Endometrium (tissue), 2 donors: ENCODE measurements at regions not wholly inside any gene's neighbourhood (a gene's known extent, or its start where the extent isn't known, plus 50 kb on each side); places are given as distances from the start of the nearest gene placed in this dataset.
"Not testable (repeated sequence)": the region's sequence is repeated elsewhere in the genome, so short reads cannot be mapped to it uniquely, and the experiment has no call there.

Source experiments
- FAIRE-seq: peaks from 2 replicates; lab custom pipeline; 2012; peaks lifted over from hg19 to GRCh38; lab: Jason Lieb, UNC
- donor health status: control.
- donor health status: control.

DNA sequence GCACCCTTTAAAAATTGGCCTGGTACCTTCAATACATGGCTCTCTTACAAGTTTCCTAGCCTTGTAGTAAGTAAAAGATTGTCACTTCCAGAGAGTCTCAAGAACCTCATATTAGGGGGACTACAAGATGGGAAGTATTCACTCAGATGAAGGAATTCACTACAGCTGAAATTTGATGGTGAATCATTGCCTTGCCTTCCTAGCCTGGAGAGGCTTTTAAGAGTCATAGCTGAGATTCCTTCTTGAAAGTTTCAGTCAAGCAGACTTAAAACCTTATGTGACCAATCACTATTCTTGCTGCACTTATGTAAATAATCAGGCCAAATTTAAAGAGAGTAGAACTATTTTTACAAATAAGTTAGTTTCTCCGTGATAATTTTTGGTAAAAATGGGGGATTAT is 451.6 kb downstream of the TRHDE start:
- no peak for FAIRE-seq

GRCh38 chr12:72729451-72730010 is 457.4 kb downstream of the TRHDE start:
- FAIRE-seq, result no peak

- no peak for FAIRE-seq
Observed at GRCh38 chr12:72734581-72734980, 462.4 kb downstream of the TRHDE start.

DNA sequence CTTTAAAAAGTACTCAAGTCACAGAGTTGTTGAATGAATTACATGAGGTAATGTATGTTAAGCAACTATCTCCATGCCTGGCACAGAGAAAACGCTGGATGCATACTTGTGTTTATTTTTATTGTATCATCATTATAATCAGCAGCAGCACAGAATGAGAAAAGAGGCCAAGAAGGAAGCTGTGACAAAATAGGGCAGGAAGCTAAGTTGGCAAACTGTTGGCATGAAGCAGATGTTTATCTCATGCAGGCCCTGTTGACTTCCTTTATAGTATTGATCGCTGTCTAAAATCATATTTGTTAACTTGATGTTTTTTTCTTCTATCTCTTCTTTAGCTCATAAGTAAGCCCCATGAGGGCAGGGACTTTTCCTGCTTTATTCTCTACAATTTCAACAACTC is 466.6 kb downstream of the TRHDE start:
- no peak for FAIRE-seq

DNA sequence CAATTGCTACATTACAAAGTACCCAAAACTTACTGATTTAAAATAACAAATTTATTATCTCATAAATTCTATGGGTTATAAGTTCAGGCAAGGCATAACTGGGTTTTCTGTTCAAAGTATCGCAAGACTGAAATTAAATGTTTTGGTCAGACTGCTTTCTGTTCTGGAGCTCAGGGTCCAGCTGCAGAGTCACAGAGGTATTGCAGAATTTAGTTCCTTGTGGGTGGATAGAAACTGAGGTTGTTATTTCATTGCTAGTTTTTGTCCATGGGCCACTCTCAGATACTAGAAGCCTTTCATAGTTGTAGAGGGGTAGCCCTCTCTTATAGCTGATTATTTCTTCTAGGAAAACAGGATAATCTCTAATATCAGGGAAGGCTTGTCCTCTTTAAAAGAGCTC is 467.9 kb downstream of the TRHDE start:
- no peak for FAIRE-seq

DNA sequence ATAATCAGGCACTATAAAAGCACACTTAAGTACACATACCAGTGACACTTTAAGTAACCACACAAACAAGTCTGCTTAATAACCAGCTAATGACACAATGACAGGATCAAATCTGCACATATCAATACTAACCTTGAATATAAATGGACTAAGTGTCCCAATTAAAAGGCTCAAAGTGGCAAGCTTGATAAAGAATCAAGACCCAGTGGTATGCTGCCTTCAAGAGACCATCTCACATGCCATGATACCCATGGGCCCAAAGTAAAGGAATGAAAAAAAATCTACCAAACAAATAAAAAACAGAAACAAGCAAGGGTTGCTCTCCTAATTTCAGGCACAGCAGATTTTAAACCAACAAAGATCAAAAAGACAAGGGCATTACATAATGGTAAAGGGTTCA is 470.4 kb downstream of the TRHDE start:
- FAIRE-seq, result no peak

- no peak for FAIRE-seq
Observed at GRCh38 chr12:72746048-72746447, 473.9 kb downstream of the TRHDE start.

DNA sequence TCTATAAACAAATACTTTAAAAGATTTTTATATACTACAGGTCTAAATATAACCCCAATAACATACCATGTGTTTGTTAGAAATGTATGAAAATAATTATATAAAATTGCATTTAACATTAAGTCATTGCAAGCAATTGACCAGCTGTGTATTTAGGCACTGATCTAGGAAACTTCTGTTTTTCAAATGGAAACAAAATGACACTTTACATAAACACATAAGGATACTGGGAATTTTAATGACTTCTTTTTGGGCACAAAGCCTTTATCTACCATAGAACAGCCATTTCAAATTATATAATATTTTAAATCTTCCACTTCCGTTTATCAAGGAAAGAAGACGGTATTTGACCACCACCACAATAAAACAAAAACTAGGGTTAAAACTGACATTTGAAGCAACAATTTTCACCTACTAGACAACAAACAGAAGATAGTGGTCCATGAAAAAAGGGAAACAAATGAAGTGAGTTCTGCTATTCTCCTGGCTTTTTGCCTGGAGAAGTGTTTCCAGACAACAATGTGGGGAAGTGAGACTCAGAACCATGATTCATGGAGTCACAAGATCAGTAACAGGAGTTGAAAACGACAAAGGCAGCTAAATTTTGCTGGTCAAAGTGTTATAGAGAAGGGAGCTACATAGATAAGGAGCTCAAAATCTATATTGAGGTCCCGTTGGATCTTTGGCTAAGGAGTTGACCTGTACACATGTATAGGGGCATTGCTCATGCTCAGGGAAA is 475.1 kb downstream of the TRHDE start:
- FAIRE-seq, result no peak

DNA sequence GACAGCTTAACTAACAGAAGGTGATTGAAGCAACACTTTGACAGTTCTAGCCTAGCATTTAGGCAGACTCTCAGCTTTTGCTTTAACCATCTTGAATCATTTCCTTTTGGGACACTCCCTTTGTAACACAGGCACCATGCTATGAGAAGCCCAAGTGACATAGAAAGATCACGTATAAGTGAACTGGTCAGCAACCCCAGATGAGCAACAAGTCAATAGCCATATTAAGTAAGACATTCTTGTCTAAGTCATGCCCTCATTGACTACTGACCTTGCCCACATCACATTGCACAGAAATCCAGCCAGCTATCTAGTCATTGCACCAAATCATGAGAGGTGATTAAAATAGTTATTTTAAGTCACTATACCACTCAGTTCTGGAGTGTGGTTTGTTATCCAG is 476.8 kb downstream of the TRHDE start:
- FAIRE-seq, result no peak

DNA sequence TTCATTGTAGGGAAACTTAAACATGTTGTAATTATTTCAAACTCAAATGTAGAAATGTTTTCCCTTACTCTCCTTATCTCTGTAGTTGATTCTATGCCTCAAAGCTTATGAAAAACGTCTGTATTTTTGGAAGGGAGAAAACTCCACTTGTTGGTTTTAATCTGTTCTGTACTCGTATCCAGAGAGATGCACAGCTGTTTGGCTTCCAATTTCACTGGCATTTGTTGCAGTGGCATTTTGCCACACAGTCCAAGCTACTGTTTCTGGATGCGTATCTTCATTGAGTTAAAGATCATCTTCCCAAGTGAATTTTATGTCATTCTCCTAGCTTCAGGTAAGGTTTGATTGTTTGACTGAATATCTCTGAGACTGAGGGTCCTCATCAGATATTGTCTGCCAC is 481.4 kb downstream of the TRHDE start:
- no peak for FAIRE-seq

DNA sequence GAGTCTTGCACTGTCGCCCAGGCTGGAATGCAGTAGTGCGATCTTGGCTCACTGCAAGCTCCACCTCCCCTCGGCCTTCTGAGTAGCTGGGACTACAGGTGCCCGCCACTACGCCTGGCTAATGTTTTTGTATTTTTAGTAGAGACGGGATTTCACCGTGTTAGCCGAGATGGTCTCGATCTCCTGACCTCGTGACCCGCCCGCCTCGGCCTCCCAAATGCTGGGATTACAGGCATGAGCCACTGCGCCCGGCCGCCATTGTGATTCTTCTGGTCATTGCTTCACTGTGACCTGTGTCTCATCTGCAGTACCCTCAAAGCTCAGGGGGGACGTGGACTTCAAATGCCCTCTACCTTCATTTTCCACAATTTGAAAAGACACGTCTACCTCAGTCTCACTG is 481.9 kb downstream of the TRHDE start:
- FAIRE-seq, result not testable (repeated sequence)

GRCh38 chr12:72766517-72766916 is 494.3 kb downstream of the TRHDE start:
- no peak for FAIRE-seq

GRCh38 chr12:72774023-72774422 is 501.9 kb downstream of the TRHDE start:
- FAIRE-seq, result no peak

DNA sequence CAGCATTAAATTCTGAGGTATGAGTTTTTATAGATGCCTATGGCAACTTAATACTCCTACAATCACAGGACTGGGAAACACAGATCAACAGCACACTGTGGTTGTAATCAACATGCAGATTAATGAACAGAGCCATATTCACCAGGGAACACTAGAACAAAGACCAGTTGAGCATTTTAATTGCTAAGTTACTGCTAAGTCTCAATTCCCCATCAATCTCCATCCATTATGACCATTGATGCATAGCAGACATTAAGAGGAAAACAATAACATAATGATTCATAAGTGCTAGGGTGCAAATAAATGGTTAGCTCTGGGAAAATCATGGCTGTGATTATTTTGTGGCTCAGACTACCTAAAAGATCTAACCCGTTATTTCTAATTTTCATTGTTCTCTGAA is 505.6 kb downstream of the TRHDE start:
- no peak for FAIRE-seq

GRCh38 chr12:72790273-72790672 is 518.1 kb downstream of the TRHDE start:
- no peak for FAIRE-seq

GRCh38 chr12:72792889-72793288 is 520.7 kb downstream of the TRHDE start:
- no peak for FAIRE-seq

GRCh38 chr12:72793796-72794195 is 521.6 kb downstream of the TRHDE start:
- no peak for FAIRE-seq

- no peak for FAIRE-seq
Observed at GRCh38 chr12:72815421-72815820, 543.3 kb downstream of the TRHDE start.

DNA sequence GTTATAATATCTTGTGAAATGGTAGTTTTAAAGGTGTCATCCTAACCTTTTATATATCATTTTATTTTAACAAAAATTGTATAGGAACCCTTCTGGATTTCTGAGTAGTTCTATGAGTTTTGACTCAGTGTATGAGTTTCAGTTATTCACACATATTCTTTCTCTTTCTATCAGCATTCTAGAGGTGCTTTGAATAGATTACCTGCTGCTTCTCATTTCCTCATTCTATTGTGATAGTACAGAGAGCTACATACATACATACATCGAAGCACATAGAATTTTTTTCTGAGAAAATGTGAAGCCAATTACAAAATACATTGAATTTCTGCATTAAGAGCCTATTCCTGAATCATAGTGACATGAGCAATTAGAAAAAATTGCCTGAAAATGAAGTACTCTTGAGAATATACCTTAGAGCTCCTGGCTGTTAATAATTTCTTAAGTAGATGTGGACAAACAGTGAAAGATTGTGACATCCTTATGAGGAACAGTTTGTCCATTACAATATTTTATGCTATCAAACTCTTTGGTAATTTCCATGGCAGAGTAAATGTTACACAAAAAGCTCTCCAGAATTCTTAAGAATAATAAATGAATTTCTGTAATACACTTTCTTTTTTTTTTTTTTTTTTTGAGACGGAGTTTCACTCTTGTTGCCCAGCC is 556.6 kb downstream of the TRHDE start:
- no peak for FAIRE-seq

DNA sequence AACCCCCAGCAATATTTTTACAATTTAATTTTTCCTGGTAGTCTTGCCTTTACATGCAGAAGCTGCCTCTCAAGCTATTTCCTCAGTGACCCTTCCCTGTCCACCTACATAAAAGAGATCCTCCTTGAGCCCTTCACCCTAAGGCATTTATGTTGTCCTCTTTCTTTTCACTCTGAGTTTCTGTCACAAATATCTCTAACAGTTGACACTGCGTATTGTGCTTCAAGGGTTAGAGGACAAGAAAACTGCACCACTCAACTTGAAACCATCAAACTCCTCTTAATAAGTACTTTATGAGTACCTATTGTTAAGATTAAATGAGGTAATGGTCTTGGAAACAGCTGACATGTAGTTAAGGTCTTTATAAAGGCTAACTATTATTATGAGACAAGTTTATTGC is 557.7 kb downstream of the TRHDE start:
- no peak for FAIRE-seq

GRCh38 chr12:72832024-72832423 is 559.9 kb downstream of the TRHDE start:
- no peak for FAIRE-seq

GRCh38 chr12:72836194-72836593 is 564.0 kb downstream of the TRHDE start:
- FAIRE-seq, result no peak

DNA sequence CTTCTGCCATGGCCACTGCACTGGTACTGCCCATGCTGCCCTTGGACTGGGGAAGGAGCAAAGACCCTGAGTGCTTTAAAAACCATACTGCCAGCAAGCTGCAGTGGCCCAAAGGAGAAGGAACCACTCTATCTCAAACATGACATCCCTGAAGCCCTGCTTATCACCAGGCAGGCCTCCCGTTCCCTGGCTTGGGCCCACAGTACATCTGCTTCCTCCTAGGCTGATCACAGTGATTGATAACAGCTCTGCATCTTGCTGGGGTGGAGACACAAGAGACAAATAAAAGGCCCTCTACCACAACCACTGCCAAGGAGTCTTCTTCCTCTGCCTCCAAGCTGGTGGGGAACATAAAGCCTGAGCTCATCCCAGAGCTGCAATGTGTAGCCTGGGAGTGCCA is 567.5 kb downstream of the TRHDE start:
- no peak for FAIRE-seq

DNA sequence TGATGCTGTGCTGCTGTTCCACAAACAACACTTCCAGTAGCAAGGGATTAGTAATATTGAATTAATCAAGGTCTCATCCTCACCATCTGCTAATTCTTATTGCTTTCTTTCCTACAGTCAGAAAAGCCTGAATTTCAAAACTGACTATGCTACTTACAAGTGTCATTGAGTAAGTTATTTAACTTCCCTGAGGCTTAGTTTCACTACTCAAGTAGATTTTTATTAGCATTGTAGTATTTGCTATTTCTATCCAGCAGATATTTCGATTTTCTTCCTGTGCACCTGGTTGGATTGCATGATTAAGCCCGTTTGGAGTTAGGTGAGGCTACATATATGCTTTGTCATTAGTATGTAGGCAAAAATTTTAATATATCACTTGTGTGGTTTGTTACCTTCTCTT is 591.5 kb downstream of the TRHDE start:
- FAIRE-seq, result no peak
